ENCODE measurements at regions not wholly inside any gene's neighbourhood (a gene's known extent, or its start where the extent isn't known, plus 50 kb on each side); places are given as distances from the start of the nearest gene placed in this dataset.

DNA sequence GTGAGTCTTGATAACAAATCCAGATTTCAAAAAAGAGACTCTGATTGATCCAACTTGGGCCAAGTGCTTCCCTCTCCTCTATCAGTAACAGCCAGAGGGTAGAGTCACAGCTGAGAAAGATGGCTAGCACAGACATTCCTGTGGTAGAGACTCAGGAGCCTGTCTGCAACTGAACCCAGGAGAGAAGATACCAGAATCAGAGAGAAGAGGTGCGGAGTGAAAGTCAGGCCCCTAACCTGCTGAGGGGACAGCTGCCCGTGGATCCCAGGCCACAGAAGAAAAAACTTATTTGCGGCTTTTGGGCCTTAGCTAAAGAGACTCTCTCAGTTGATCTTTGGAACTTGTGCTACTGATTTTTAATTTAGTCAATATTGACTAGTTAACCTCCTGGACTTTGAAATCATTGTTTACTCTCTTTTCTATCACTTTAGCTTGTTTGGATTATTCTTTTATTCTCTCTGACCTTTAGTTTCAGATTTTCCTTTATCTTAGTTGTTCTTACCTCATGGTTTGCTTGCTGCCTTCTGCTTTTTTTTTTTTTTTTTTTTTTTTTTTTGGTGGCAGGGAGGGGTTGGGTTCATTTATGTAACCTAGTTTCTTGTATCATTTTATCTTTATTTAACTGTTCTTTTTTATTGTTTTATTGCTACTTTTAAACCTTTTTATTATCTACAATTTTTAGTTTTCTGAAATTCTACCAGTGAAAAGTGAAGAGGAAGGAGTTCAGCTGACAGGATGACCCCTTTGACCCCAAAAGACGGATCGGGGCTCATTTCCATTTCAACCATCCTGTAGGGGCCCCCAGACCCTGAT, 154.9 kb upstream of the KRR1 start (continued):
- TF ChIP-seq TEAD2 (CRISPR knock-in tag; IDR thresholded peaks at IDR 0.05) = no peak
- no peak for TF ChIP-seq ZNF33A (CRISPR knock-in tag; IDR thresholded peaks at IDR 0.05; ENCODE audit: borderline replicate concordance)
- no peak for TF ChIP-seq SKIL (CRISPR knock-in tag; IDR thresholded peaks at IDR 0.05; ENCODE audit: borderline replicate concordance)
- no peak for TF ChIP-seq ZNF572 (CRISPR knock-in tag; IDR thresholded peaks at IDR 0.05)
- TF ChIP-seq ATF7-NPFF (CRISPR knock-in tag; IDR thresholded peaks at IDR 0.05; ENCODE audit: low read depth) = no peak
- 0 out of 4 replicates have a peak, but pooled peaks of 1 of the 2 experiments have one; percentile 28 for TF ChIP-seq POLR2A (IDR thresholded peaks at IDR 0.05; ENCODE audit: insufficient read depth in 1 of 2, low read depth in 2 of 2, low read length in 2 of 2)
- no peak for TF ChIP-seq SP140L (CRISPR knock-in tag; IDR thresholded peaks at IDR 0.05; ENCODE audit: borderline replicate concordance)
- peak; percentile 22; the same call in 1 of the 2 replicates for TF ChIP-seq FOSL1 (CRISPR knock-in tag; IDR thresholded peaks at IDR 0.05; ENCODE audit: borderline replicate concordance)
- TF ChIP-seq, protein P1, sequence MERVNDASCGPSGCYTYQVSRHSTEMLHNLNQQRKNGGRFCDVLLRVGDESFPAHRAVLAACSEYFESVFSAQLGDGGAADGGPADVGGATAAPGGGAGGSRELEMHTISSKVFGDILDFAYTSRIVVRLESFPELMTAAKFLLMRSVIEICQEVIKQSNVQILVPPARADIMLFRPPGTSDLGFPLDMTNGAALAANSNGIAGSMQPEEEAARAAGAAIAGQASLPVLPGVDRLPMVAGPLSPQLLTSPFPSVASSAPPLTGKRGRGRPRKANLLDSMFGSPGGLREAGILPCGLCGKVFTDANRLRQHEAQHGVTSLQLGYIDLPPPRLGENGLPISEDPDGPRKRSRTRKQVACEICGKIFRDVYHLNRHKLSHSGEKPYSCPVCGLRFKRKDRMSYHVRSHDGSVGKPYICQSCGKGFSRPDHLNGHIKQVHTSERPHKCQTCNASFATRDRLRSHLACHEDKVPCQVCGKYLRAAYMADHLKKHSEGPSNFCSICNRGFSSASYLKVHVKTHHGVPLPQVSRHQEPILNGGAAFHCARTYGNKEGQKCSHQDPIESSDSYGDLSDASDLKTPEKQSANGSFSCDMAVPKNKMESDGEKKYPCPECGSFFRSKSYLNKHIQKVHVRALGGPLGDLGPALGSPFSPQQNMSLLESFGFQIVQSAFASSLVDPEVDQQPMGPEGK (CRISPR knock-in tag; IDR thresholded peaks at IDR 0.05) = no peak
- TF ChIP-seq, protein P2, sequence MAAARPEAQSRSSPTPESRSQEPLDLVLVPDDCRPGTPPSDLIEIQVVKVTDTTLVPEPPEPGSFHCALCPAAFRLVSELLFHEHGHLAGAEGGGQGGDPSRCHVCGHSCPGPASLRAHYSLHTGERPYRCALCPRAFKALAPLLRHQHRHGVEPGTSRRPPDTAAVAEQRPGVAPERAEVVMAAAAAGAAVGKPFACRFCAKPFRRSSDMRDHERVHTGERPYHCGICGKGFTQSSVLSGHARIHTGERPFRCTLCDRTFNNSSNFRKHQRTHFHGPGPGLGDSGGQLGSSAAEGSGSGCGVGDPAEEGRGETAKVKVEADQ (CRISPR knock-in tag; IDR thresholded peaks at IDR 0.05; ENCODE audit: borderline replicate concordance) = no peak
- TF ChIP-seq POLR2G (IDR thresholded peaks at IDR 0.05; ENCODE audit: low read depth, low read length) = peak; percentile 58
- TF ChIP-seq ZKSCAN5 (CRISPR knock-in tag; IDR thresholded peaks at IDR 0.05) = no peak
- TF ChIP-seq FOSL2 (CRISPR knock-in tag; IDR thresholded peaks at IDR 0.05) = peak; percentile 70
- no peak for TF ChIP-seq ZNF136 (CRISPR knock-in tag; IDR thresholded peaks at IDR 0.05; ENCODE audit: low read depth)
- peak; percentile 48; the same call in 1 of the 2 replicates for TF ChIP-seq ZKSCAN8 (CRISPR knock-in tag; IDR thresholded peaks at IDR 0.05; ENCODE audit: borderline replicate concordance)
- no peak for TF ChIP-seq ZNF451 (CRISPR knock-in tag; IDR thresholded peaks at IDR 0.05)
- TF ChIP-seq ATM (IDR thresholded peaks at IDR 0.05; ENCODE audit: borderline replicate concordance) = no peak
- TF ChIP-seq ZFY (CRISPR knock-in tag; IDR thresholded peaks at IDR 0.05) = peak; percentile 64
- TF ChIP-seq NCOA5 (CRISPR knock-in tag; IDR thresholded peaks at IDR 0.05) = no peak
- TF ChIP-seq, protein P3, sequence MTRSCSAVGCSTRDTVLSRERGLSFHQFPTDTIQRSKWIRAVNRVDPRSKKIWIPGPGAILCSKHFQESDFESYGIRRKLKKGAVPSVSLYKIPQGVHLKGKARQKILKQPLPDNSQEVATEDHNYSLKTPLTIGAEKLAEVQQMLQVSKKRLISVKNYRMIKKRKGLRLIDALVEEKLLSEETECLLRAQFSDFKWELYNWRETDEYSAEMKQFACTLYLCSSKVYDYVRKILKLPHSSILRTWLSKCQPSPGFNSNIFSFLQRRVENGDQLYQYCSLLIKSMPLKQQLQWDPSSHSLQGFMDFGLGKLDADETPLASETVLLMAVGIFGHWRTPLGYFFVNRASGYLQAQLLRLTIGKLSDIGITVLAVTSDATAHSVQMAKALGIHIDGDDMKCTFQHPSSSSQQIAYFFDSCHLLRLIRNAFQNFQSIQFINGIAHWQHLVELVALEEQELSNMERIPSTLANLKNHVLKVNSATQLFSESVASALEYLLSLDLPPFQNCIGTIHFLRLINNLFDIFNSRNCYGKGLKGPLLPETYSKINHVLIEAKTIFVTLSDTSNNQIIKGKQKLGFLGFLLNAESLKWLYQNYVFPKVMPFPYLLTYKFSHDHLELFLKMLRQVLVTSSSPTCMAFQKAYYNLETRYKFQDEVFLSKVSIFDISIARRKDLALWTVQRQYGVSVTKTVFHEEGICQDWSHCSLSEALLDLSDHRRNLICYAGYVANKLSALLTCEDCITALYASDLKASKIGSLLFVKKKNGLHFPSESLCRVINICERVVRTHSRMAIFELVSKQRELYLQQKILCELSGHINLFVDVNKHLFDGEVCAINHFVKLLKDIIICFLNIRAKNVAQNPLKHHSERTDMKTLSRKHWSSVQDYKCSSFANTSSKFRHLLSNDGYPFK (CRISPR knock-in tag; IDR thresholded peaks at IDR 0.05; ENCODE audit: borderline replicate concordance) = no peak
- peak; percentile 96; the same call in 1 of the 2 replicates for TF ChIP-seq MBD4 (IDR thresholded peaks at IDR 0.05; ENCODE audit: borderline replicate concordance, low read length)
